ENCODE measurements at regions not wholly inside any gene's neighbourhood (a gene's known extent, or its start where the extent isn't known, plus 50 kb on each side); places are given as distances from the start of the nearest gene placed in this dataset.

DNA sequence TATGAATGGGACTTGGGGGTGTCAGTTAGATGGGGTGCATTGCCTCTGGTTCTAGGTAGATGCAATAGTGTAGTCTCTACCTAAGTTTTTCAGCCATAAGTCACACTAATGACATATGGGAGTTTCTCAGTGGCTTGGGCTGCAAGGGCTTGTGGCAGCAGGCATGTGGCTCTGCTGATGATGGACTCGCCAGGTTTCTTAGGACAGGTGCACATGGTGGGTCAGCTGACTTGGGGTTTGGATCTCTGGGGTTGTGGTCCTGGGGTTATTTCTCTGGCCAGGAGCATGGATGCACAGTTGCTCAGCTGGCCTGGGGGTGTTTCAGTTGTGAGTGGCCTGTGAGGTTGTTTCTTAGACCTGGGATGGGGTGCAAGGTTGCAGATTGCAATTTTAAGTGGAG, 120.0 kb upstream of the DCBLD2 start:
- Histone ChIP-seq H3K9me3 (replicated peaks) (no peaks in the 10 kb centered on the region), H3K27ac (replicated peaks) (no peak overlapping the region), H3K4me1 (no peaks in the 10 kb centered on the region), H3K36me3 (no peaks in the 10 kb centered on the region), H3K27me3 (ENCODE audit: low read depth) (no peaks in the 10 kb centered on the region), H3K4me3 (no peak overlapping the region)
- intact Hi-C loops (cut with micrococcal nuclease): loop anchor here (10.0 kb wide), 2 partner anchors 153 to 733 kb away; no protein-coding TSS in a partner anchor
- DNase-seq: no peak
- TF ChIP-seq, protein P1, sequence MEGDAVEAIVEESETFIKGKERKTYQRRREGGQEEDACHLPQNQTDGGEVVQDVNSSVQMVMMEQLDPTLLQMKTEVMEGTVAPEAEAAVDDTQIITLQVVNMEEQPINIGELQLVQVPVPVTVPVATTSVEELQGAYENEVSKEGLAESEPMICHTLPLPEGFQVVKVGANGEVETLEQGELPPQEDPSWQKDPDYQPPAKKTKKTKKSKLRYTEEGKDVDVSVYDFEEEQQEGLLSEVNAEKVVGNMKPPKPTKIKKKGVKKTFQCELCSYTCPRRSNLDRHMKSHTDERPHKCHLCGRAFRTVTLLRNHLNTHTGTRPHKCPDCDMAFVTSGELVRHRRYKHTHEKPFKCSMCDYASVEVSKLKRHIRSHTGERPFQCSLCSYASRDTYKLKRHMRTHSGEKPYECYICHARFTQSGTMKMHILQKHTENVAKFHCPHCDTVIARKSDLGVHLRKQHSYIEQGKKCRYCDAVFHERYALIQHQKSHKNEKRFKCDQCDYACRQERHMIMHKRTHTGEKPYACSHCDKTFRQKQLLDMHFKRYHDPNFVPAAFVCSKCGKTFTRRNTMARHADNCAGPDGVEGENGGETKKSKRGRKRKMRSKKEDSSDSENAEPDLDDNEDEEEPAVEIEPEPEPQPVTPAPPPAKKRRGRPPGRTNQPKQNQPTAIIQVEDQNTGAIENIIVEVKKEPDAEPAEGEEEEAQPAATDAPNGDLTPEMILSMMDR (IDR thresholded peaks at IDR 0.05; ENCODE audit: borderline replicate concordance): no peak

DNA sequence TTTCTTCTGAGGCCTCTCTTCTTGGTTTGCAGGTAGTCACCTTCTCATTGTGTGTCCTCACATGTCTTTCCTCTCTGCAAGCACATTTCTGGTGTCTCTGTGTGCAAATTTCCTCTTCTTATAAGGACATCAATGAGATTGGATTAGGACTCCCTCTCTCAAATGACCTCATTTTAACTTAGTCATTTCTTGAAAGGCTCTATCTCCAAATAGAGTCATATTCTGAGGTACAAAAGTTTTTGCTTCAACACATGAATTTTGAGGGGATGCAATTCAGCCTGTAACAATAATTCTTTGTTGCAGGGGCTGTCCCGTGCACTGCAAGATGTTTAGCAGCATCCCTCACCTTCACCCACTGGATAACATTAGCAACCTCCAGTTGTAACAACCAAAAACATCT, 115.0 kb upstream of the DCBLD2 start:
- no peaks in the 10 kb centered on the region for H3K4me1 ChIP-seq
- H3K27me3 ChIP-seq (ENCODE audit: low read depth): no peaks in the 10 kb centered on the region
- intact Hi-C loops (cut with micrococcal nuclease): no loop called here
- TF ChIP-seq, protein P1 (IDR thresholded peaks at IDR 0.05; ENCODE audit: borderline replicate concordance): no peak
- H3K27ac ChIP-seq (replicated peaks): no peak overlapping the region
- H3K36me3 ChIP-seq: no peaks in the 10 kb centered on the region
- H3K4me3 ChIP-seq: no peak overlapping the region
- H3K9me3 ChIP-seq (replicated peaks): no peaks in the 10 kb centered on the region
- no peak for DNase-seq

- Histone ChIP-seq H3K4me1 (no peaks in the 10 kb centered on the region), H3K9me3 (replicated peaks) (no peaks in the 10 kb centered on the region), H3K27ac (replicated peaks) (no peak overlapping the region), H3K27me3 (ENCODE audit: low read depth) (no peaks in the 10 kb centered on the region), H3K36me3 (no peaks in the 10 kb centered on the region), H3K4me3 (no peak overlapping the region)
- intact Hi-C loops (cut with micrococcal nuclease): no loop called here
- DNase-seq: no peak
- TF ChIP-seq, protein P1 (IDR thresholded peaks at IDR 0.05; ENCODE audit: borderline replicate concordance): no peak
Observed at GRCh38 chr3:99013777-99014315, 112.4 kb upstream of the DCBLD2 start.

- intact Hi-C loops (cut with micrococcal nuclease): no loop called here
- no peaks in the 10 kb centered on the region for H3K36me3 ChIP-seq
- TF ChIP-seq, protein P1 (IDR thresholded peaks at IDR 0.05; ENCODE audit: borderline replicate concordance): no peak
- H3K27me3 ChIP-seq (ENCODE audit: low read depth): no peaks in the 10 kb centered on the region
- no peak overlapping the region for H3K27ac ChIP-seq (replicated peaks)
- no peak for DNase-seq
- no peak overlapping the region for H3K4me3 ChIP-seq
- no peaks in the 10 kb centered on the region for H3K4me1 ChIP-seq
- H3K9me3 ChIP-seq (replicated peaks): no peaks in the 10 kb centered on the region
Observed at GRCh38 chr3:99013077-99013476, 111.6 kb upstream of the DCBLD2 start.

GRCh38 chr3:99012051-99012450, 110.6 kb upstream of the DCBLD2 start:
- Histone ChIP-seq H3K36me3 (no peaks in the 10 kb centered on the region), H3K4me1 (no peaks in the 10 kb centered on the region), H3K9me3 (replicated peaks) (no peaks in the 10 kb centered on the region), H3K27me3 (ENCODE audit: low read depth) (peaks cover 9% of the 10 kb centered on the region), H3K4me3 (no peak overlapping the region), H3K27ac (replicated peaks) (no peak overlapping the region)
- TF ChIP-seq, protein P1 (IDR thresholded peaks at IDR 0.05; ENCODE audit: borderline replicate concordance): no peak
- intact Hi-C loops (cut with micrococcal nuclease): no loop called here
- no peak for DNase-seq

All from left ventricle myocardium inferior (tissue), 1 donor.